Type B pancreatic cell (in vitro differentiated cells): ENCODE measurements at regions not wholly inside any gene's neighbourhood (a gene's known extent, or its start where the extent isn't known, plus 50 kb on each side); places are given as distances from the start of the nearest gene placed in this dataset.

Experiments
- DNase-seq: peaks from one replicate; pipeline ENCODE4 v3.0.0; 2021; ENCODE audit warnings: mixed read lengths; ENCODE audit not compliant: unreplicated experiment; ENCODE audit errors: extremely low spot score
- H3K27ac Mint-ChIP-seq: 2 replicates; pipeline ENCODE4 v1.8.0; 2021; ENCODE audit warnings: mild to moderate bottlenecking, mixed read lengths
- H3K27me3 Mint-ChIP-seq: 2 replicates; pipeline ENCODE4 v1.8.0; 2021; ENCODE audit warnings: mixed read lengths
- H3K36me3 Mint-ChIP-seq: 2 replicates; pipeline ENCODE4 v1.8.0; 2021; ENCODE audit warnings: mixed read lengths
- H3K4me1 Mint-ChIP-seq: one replicate; pipeline ENCODE4 v1.8.0; 2021; ENCODE audit warnings: mixed read lengths; ENCODE audit not compliant: unreplicated experiment
- H3K4me3 Mint-ChIP-seq: 2 replicates; pipeline ENCODE4 v1.8.0; 2021; ENCODE audit warnings: mild to moderate bottlenecking, mixed read lengths
- H3K9me3 Mint-ChIP-seq: 2 replicates; pipeline ENCODE4 v1.8.0; 2021; ENCODE audit warnings: mixed read lengths
- TF ChIP-seq, protein P1 (sequence below): fragments of 200-600 bp; sonication (generic); conservative IDR thresholded peaks from 2 replicates; pipeline ENCODE4 v1.5.0; 2021; ENCODE audit warnings: antibody characterized with exemption, mild to moderate bottlenecking

DNA sequence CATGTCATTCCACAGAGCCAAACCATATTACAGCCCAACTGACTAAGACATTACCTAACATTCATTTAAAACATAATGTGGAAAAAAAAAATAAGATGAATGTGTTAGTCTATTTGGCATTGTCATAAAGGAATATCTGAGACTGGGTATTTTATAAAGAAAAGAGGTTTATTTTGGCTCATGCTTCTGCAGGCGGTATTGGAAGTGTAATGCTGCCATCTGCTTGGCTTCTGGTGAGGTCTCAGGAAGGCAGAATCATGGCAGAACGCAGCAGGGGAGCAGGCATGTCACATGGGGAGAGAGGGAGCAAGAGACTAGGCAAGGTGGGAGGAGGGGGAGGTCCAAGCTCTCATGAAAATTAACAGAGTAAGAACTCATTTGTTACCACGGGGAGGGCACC, 504.8 kb upstream of the LRATD1 start:
- Mint-ChIP-seq H3K4me3 (no peak overlapping the region), H3K27ac (no peak overlapping the region), H3K27me3 (no peaks in the 10 kb centered on the region), H3K4me1 (no peaks in the 10 kb centered on the region), H3K9me3 (peaks cover 3% of the 10 kb centered on the region), H3K36me3 (no peaks in the 10 kb centered on the region)
- no peak for DNase-seq
- TF ChIP-seq, protein P1, sequence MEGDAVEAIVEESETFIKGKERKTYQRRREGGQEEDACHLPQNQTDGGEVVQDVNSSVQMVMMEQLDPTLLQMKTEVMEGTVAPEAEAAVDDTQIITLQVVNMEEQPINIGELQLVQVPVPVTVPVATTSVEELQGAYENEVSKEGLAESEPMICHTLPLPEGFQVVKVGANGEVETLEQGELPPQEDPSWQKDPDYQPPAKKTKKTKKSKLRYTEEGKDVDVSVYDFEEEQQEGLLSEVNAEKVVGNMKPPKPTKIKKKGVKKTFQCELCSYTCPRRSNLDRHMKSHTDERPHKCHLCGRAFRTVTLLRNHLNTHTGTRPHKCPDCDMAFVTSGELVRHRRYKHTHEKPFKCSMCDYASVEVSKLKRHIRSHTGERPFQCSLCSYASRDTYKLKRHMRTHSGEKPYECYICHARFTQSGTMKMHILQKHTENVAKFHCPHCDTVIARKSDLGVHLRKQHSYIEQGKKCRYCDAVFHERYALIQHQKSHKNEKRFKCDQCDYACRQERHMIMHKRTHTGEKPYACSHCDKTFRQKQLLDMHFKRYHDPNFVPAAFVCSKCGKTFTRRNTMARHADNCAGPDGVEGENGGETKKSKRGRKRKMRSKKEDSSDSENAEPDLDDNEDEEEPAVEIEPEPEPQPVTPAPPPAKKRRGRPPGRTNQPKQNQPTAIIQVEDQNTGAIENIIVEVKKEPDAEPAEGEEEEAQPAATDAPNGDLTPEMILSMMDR, result no peak

DNA sequence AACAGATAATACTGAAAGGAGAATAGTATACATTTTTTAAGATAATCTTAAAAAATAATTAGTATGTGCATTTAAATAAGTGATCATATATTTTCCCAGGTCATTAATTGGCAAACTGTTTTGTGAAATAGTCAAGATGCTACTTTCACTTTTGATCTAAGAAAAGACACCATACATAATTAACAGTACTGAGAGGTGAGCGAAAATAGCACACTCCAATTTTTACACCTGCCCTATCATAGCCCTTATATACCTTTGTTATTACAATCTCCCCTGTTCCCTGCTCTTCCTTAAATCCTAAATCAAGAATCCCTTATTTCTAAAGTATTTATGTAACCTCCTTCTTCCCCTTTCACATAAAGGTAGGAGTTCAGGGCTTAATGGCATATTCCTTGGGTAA, 500.1 kb upstream of the LRATD1 start:
- TF ChIP-seq, protein P1, result no peak
- Mint-ChIP-seq H3K4me1 (no peaks in the 10 kb centered on the region), H3K4me3 (no peak overlapping the region), H3K9me3 (peaks cover 3% of the 10 kb centered on the region), H3K36me3 (no peaks in the 10 kb centered on the region), H3K27ac (no peak overlapping the region), H3K27me3 (no peaks in the 10 kb centered on the region)
- no peak for DNase-seq

DNA sequence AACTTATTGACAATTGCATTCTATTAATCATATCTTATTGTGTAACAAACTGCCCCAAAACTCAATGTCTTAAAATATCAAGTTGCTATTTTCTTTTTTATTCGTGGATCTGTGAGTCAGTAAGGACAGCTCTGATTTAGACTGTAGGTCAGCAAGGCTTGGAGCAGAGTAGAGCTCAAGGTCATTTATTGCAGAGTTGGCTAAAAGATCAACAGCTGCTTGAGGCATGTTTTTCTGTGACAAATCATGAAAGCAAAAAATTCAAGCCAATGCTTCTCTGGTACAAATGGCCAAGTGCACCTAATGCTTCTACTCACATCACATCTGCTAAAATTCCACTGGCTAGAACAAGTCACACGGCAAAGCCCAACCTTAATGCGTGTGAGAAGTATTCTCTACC, 497.7 kb upstream of the LRATD1 start:
- Mint-ChIP-seq H3K27ac (no peak overlapping the region), H3K36me3 (no peaks in the 10 kb centered on the region), H3K4me3 (no peak overlapping the region), H3K4me1 (no peaks in the 10 kb centered on the region), H3K9me3 (peaks cover 3% of the 10 kb centered on the region), H3K27me3 (no peaks in the 10 kb centered on the region)
- TF ChIP-seq, protein P1, result no peak
- DNase-seq, result no peak

DNA sequence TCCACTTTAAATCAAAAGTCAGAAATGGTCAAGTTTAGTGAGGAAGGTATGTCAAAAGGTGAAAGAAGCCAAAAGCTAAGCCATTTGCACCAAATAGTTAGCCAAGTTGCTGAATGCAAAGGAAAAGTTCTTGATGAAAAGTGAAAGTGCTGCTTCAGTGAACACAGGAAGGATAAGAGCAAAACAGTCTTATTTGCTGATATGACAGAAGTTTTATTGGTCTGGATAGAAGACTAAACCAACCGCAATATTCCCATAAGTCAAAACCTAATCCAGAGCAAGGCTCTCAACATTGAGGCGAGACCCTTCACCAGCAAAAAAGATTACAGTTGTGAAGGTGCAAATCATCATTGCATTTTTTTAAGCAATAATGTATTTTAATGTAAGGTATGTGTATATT, 496.5 kb upstream of the LRATD1 start:
- Mint-ChIP-seq H3K27me3 (peaks cover 3% of the 10 kb centered on the region), H3K27ac (no peak overlapping the region), H3K4me1 (no peaks in the 10 kb centered on the region), H3K4me3 (no peak overlapping the region), H3K9me3 (peaks cover 3% of the 10 kb centered on the region), H3K36me3 (no peaks in the 10 kb centered on the region)
- DNase-seq, result no peak
- TF ChIP-seq, protein P1, result no peak

DNA sequence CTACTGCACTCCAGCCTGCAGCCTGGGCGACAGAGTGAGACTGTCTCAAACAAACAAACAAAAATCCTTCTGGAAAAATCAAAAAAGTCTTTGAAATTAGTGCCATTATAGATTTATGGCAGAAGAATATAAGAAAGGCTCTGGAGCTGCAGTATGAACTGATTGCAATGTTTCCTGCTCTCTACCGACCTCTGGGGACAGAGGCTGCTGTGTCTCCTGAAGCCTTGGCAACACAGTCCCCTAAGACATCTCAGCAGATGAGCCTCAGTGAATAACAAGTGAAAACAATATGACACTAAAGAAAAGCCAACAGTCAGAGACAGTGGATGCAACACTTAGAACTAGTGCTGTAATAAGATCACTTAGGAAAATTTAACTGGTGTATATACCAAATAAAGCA, 494.9 kb upstream of the LRATD1 start:
- H3K9me3 Mint-ChIP-seq, result peaks cover 2% of the 10 kb centered on the region
- no peaks in the 10 kb centered on the region for H3K4me1 Mint-ChIP-seq
- peak overlapping the region; percentile 38 for H3K4me3 Mint-ChIP-seq

More for the DNA sequence above, 494.9 kb upstream of the LRATD1 start:
- no peak for DNase-seq
- TF ChIP-seq, protein P1, result peak; percentile 56
- H3K27me3 Mint-ChIP-seq, result peaks cover 3% of the 10 kb centered on the region
- no peak overlapping the region for H3K27ac Mint-ChIP-seq
- no peaks in the 10 kb centered on the region for H3K36me3 Mint-ChIP-seq
